HepG2 (cell line): ENCODE measurements at regions not wholly inside any gene's neighbourhood (a gene's known extent, or its start where the extent isn't known, plus 50 kb on each side); places are given as distances from the start of the nearest gene placed in this dataset.

ENCODE experiments used
- ATAC-seq: fragments of 200-7000 bp; cut with Tn5 transposase; 3 replicates; pipeline ENCODE4 v1.9.1; 2020; ENCODE audit warnings: mild to moderate bottlenecking, moderate library complexity
- BruUV-seq: library from RNA; stranded (reverse); fragments of 400-500 nt; replicated peaks from 2 replicates; lab custom pipeline; 2021; lab: Mats Ljungman, UMichigan
- CTCF ChIA-PET: fragments of 300-600 bp; formaldehyde crosslinking; extraction: SDS; loops from one replicate; lab custom pipeline; 2021; ENCODE audit warnings: low total read pairs, inconsistent platforms, low intra/inter-chr PET ratio; lab: Yijun Ruan, JAX
- POLR2A ChIA-PET: fragments of 350-600 bp; sonication (Branson Sonifier 250); formaldehyde crosslinking; loops from one replicate; lab custom pipeline; 2020; ENCODE audit warnings: antibody characterized with exemption, inconsistent platforms; lab: Yijun Ruan, JAX
- DNase-seq: peaks from one replicate; pipeline ENCODE4 v3.0.0-alpha.2; 2015; ENCODE audit warnings: low spot score
- FAIRE-seq: peaks from 3 replicates; lab custom pipeline; 2011; peaks lifted over from hg19 to GRCh38; lab: Jason Lieb, UNC
- H2AFZ ChIP-seq: one replicate; pipeline ENCODE4 v1.6.1; 2011; ENCODE audit warnings: low read length, inconsistent platforms
- H3K27ac ChIP-seq: fragments of 300-600 bp; 3 replicates; pipeline ENCODE4 v1.8.0; 2011; ENCODE audit warnings: mixed run types, mild to moderate bottlenecking, mixed read lengths, low read length, inconsistent platforms; ENCODE audit not compliant: insufficient read depth; ENCODE audit errors: extremely low read length
- H3K27me3 ChIP-seq, 2 experiments: fragments of 200-600 bp in 1 of 2; 2 replicates in 1 of 2; 3 replicates in 1 of 2; pipeline versions ENCODE4 v1.6.0 to v1.8.0; 2011; ENCODE audit warnings: low read length in 2 of 2, mild to moderate bottlenecking in 2 of 2, moderate library complexity in 2 of 2, inconsistent platforms in 1 of 2; ENCODE audit not compliant: insufficient read depth in 2 of 2, control insufficient read depth in 1 of 2
- H3K36me3 ChIP-seq, 2 experiments: fragments of 200-600 bp in 1 of 2; replicated peaks in 1 of 2; 2 replicates in 1 of 2; 3 replicates in 1 of 2; pipeline versions ENCODE4 v1.5.1 to v1.8.0; 2011; ENCODE audit warnings: low read length in 2 of 2, inconsistent platforms in 1 of 2; ENCODE audit not compliant: insufficient read depth in 2 of 2, control insufficient read depth in 1 of 2
- H3K4me1 ChIP-seq: 2 replicates; pipeline ENCODE4 v1.5.1; 2012; ENCODE audit warnings: low read length, inconsistent platforms; ENCODE audit not compliant: insufficient read depth
- H3K4me2 ChIP-seq: 2 replicates; pipeline ENCODE4 v1.6.0; 2011; ENCODE audit warnings: low read depth, low read length, inconsistent platforms
- H3K4me3 ChIP-seq, 3 experiments: fragments of 200-600 bp in 1 of 3; sonication (generic), shearing (Covaris generic) in 1 of 3; replicated peaks in 1 of 3; 2 replicates each; pipeline ENCODE4 v1.5.1; 2011 to 2016; ENCODE audit warnings: low read length in 3 of 3, inconsistent platforms in 2 of 3, low read depth in 2 of 3, mild to moderate bottlenecking in 2 of 3, control low read depth in 1 of 3, mixed read lengths in 1 of 3; ENCODE audit not compliant: insufficient read depth in 1 of 3
- H3K79me2 ChIP-seq: one replicate; pipeline ENCODE4 v1.6.1; 2011; ENCODE audit warnings: low read length, inconsistent platforms; ENCODE audit not compliant: insufficient read depth
- H3K9ac ChIP-seq: 2 replicates; pipeline ENCODE4 v1.6.0; 2011; ENCODE audit warnings: mild to moderate bottlenecking, low read depth, low read length, inconsistent platforms; ENCODE audit not compliant: insufficient read depth
- H3K9me3 ChIP-seq: 2 replicates; pipeline ENCODE4 v1.5.1; 2012; ENCODE audit warnings: mild to moderate bottlenecking, low read length
- H4K20me1 ChIP-seq: 2 replicates; pipeline ENCODE4 v1.6.0; 2011; ENCODE audit warnings: inconsistent platforms, mild to moderate bottlenecking, low read length, moderate library complexity; ENCODE audit not compliant: insufficient read depth
- CEBPB ChIP-seq: IDR thresholded peaks from 2 replicates; pipeline ENCODE4 v1.6.1; 2011; ENCODE audit warnings: low read depth, low read length, improper control_type of control experiment, borderline replicate concordance
- ELF3 ChIP-seq: IDR thresholded peaks from 2 replicates; pipeline ENCODE4 v1.6.1; 2016; ENCODE audit warnings: missing genetic modification reagents, missing compliant biosample characterization
- HNF4G ChIP-seq, 2 experiments: sonication (generic) in 1 of 2; formaldehyde crosslinking in 1 of 2; IDR thresholded peaks; 2 replicates each; pipeline versions ENCODE4 v1.4.0 to v1.6.1; 2011 to 2020; ENCODE audit warnings: borderline replicate concordance in 2 of 2, low read depth in 2 of 2, mild to moderate bottlenecking in 2 of 2, low read length in 1 of 2, missing genetic modification reagents in 1 of 2, moderate library complexity in 1 of 2
- KMT2A ChIP-seq: sonication (generic); formaldehyde crosslinking; IDR thresholded peaks from 2 replicates; pipeline ENCODE4 v1.4.0; 2020; ENCODE audit warnings: missing genetic modification reagents
- NFE2L2 ChIP-seq: fragments of 150-350 bp; IDR thresholded peaks from 2 replicates; pipeline ENCODE4 v1.6.1; 2014; ENCODE audit warnings: low read length
- PHF8 ChIP-seq: sonication (generic); formaldehyde crosslinking; IDR thresholded peaks from 2 replicates; pipeline ENCODE4 v1.5.0; 2020; ENCODE audit warnings: missing genetic modification reagents
- REL ChIP-seq: sonication (generic); formaldehyde crosslinking; conservative IDR thresholded peaks from 2 replicates; pipeline ENCODE4 v1.8.0; 2022; ENCODE audit warnings: mild to moderate bottlenecking, missing genetic modification reagents, moderate library complexity
- SNAPC4 ChIP-seq: sonication (generic); formaldehyde crosslinking; IDR thresholded peaks from 2 replicates; pipeline ENCODE4 v1.4.0; 2020; ENCODE audit warnings: mild to moderate bottlenecking, missing genetic modification reagents
- SOX13 ChIP-seq, 3 experiments: fragments of 450-650 bp in 1 of 3; sonication (generic) in 1 of 3; formaldehyde crosslinking in 1 of 3; IDR thresholded peaks in 2 of 3; conservative IDR thresholded peaks in 1 of 3; 2 replicates each; pipeline versions ENCODE4 v1.5.0 to v1.6.1; 2016 to 2020; ENCODE audit warnings: antibody characterized with exemption in 1 of 3, mild to moderate bottlenecking in 1 of 3, missing compliant biosample characterization in 1 of 3, missing genetic modification reagents in 1 of 3, moderate library complexity in 1 of 3
- SOX5 ChIP-seq: IDR thresholded peaks from 2 replicates; pipeline ENCODE4 v1.6.1; 2016; ENCODE audit warnings: borderline replicate concordance
- SRF ChIP-seq: IDR thresholded peaks from 2 replicates; pipeline ENCODE4 v1.6.1; 2011; ENCODE audit warnings: mild to moderate bottlenecking, low read depth, low read length, moderate library complexity
- ZNF101 ChIP-seq: sonication (generic); formaldehyde crosslinking; IDR thresholded peaks from 2 replicates; pipeline ENCODE4 v1.4.0; 2020; ENCODE audit warnings: mild to moderate bottlenecking, low read depth, missing genetic modification reagents, borderline replicate concordance
- WGBS: methylation state at CpG from one replicate; pipeline ENCODE4 v1.1.6; 2017; ENCODE audit warnings: low lambda C conversion rate; 5-methylcytosine and 5-hydroxymethylcytosine counted together
- in situ Hi-C: cut with HindIII; loops from 2 replicates; pipeline ENCODE4 v1.10.0; 2017; ENCODE audit warnings: low pct_unique_long_range_greater_than_20kb; ENCODE audit not compliant: extremely low pct_ligation_motif_present
- intact Hi-C: fragments of 100-400 bp; cut with micrococcal nuclease; formaldehyde crosslinking; loops from one replicate; pipeline ENCODE4 v1.10.0; 2022; ENCODE audit not compliant: unreplicated experiment

GRCh38 chr2:8405334-8405733 is 276.5 kb upstream of the ID2 start:
- in situ Hi-C loops (no loop called here), intact Hi-C loops (no loop called here)
- H3K27me3 ChIP-seq = peaks cover 1% of the 10 kb centered on the region in 2 experiments; a peak in 2 of 5 replicates
- ATAC-seq = no peak
- 17% methylated on average over 3 of the region's 3 CpGs for WGBS
- H3K79me2 ChIP-seq = no peaks in the 10 kb centered on the region
- ChIA-PET CTCF (no interaction called here), POLR2A (no interaction called here)
- no peaks in the 10 kb centered on the region for H4K20me1 ChIP-seq
- FAIRE-seq = no peak
- H3K9me3 ChIP-seq = no peaks in the 10 kb centered on the region
- H2AFZ ChIP-seq = no peak overlapping the region
- no peak overlapping the region for H3K4me3 ChIP-seq
- H3K9ac ChIP-seq = no peak overlapping the region
- TF ChIP-seq ZNF101 (CRISPR knock-in tag) = no peak
- TF ChIP-seq SRF = no peak
- TF ChIP-seq KMT2A (CRISPR knock-in tag) = no peak
- no peak for TF ChIP-seq PHF8
- no peak for TF ChIP-seq HNF4G (IDR thresholded peaks at IDR 0.05; ENCODE audit: borderline replicate concordance, low read depth, low read length)
- TF ChIP-seq HNF4G (CRISPR knock-in tag; IDR thresholded peaks at IDR 0.05; ENCODE audit: borderline replicate concordance, low read depth) = no peak
- TF ChIP-seq SOX13 (IDR thresholded peaks at IDR 0.05) = no peak
- TF ChIP-seq SOX13 (CRISPR knock-in tag; conservative IDR thresholded peaks at IDR 0.05 in 1 of 2, IDR thresholded peaks at IDR 0.05 in 1 of 2) = peak in 1 of 2 experiments; percentile 68; a peak in 2 of 4 replicates
- TF ChIP-seq REL (CRISPR knock-in tag) = no peak
- TF ChIP-seq CEBPB = no peak
- TF ChIP-seq SNAPC4 (CRISPR knock-in tag) = no peak
- TF ChIP-seq ELF3 (CRISPR knock-in tag) = no peak
- TF ChIP-seq NFE2L2 = no peak
- peak; percentile 68; the same call in 1 of the 2 replicates for TF ChIP-seq SOX5 (CRISPR knock-in tag)
- no peak for DNase-seq
- no peaks in the 10 kb centered on the region for H3K36me3 ChIP-seq
- H3K27ac ChIP-seq = no peak overlapping the region
- BruUV-seq = no TSS peak
- H3K4me1 ChIP-seq = peaks cover 22% of the 10 kb centered on the region; the same call in 1 of the 2 replicates
- no peak overlapping the region for H3K4me2 ChIP-seq
